Non-pigmented ciliary epithelial cell (primary cell): ENCODE measurements at regions not wholly inside any gene's neighbourhood (a gene's known extent, or its start where the extent isn't known, plus 50 kb on each side); places are given as distances from the start of the nearest gene placed in this dataset.
"Not testable (repeated sequence)": the region's sequence is repeated elsewhere in the genome, so short reads cannot be mapped to it uniquely, and the experiment has no call there.

Source experiments
- DNase-seq: peaks from one replicate; pipeline ENCODE4 v3.0.0-alpha.2; 2010; ENCODE audit warnings: low read depth

DNA sequence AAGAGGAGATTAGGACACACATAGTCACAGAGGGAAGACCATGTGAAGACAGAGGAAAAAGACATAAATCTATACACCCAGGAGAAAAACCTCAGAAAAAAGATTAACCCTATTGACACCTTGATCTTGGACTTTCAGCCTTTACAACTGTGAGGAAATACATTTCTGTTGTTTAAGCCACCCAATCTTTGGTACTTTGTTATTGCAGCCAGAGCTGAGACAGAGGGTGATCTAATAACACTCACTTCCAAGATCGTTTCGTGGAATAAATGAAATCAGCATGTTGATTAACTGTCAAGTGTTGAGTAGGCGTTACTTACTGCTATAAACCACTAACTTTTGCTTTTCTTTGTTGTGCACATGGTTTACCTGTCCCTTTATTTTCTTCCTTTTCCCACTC is 361.2 kb upstream of the RIOK2 start:
- no peak for DNase-seq

DNA sequence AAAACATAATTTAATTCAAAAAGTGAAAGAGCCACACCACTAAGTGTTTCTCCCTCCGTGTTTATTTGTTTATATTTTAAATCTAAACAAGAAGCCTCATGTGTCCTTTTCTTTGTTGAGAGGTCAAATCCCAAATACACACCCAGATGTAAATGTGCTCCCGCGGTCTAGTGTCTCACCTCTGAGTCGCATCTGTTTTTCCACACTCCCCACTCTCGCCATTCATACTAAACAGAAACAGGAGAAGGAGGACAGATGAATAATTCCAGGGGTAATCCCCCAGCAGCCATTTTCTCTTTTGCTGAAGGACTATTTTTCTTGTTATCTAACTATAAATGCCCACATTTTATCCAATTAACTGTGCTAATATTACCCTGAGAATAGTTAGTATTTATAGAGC is 361.6 kb upstream of the RIOK2 start:
- DNase-seq: no peak

DNA sequence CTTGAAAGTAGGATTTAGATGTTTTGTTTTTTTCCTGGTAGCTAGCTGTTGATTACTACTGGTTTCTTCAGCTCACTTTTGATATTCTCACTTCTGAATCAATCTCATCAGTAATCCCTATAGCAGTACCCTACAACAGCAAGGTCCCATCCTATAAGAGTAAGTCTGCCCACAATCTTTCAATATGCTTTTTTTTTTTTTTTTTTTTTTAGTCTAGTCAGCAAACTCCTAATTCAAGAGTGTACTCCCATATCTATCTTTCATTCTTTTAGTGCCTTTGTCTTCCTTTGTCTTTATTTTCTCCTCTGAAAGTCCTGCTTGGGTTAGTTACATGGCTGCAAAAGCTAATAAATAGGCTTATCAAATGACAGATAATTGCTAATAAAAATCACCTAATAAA is 362.4 kb upstream of the RIOK2 start:
- no peak for DNase-seq

DNA sequence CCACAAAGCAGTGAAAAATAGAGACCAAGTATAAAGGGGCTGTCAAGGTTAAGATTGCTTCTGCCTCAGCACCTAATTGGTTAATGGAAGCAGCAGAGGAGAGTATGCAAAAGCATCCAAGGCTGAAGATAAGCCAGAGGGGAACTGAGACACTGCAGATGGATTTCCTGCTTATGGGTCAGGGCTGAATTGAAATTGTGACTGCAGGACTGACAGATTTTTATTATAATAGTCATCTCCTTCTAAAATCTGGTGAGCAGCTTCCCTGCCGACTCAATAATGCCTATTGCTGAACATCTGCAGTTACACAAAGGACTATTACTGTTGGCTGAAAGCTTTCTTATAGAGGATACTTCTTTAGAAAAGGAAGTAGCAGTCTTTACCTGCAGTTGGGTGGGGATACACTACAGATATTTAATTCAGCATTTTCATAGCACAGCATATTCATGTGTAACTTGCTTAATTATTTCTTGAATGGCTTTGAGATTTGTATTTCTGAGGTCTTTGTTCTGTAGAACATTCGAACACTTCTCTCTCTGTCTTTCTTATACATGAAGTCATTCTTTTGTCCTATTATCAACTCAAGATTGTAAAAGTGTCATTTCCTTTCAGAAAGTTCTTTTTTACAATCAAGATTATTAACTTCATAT is 363.0 kb upstream of the RIOK2 start:
- no peak for DNase-seq

DNA sequence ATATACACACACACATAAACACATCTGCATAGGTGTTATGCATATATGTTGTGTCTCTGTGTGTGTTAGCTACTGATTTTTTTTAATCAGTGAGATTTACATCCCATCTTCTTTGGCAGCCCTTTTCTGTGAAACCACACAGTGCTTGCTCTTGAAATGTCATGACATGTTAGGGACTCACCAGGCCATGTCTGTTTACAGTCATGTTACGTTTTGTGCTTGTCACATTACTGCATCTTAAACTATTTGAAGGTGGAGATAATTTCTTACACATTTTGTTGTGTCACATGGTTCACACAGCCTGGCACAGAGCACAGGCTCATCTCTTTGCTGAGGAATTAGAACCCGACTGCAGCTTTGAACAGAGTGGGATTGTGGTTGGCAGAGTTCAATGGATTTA is 364.4 kb upstream of the RIOK2 start:
- DNase-seq: no peak

DNA sequence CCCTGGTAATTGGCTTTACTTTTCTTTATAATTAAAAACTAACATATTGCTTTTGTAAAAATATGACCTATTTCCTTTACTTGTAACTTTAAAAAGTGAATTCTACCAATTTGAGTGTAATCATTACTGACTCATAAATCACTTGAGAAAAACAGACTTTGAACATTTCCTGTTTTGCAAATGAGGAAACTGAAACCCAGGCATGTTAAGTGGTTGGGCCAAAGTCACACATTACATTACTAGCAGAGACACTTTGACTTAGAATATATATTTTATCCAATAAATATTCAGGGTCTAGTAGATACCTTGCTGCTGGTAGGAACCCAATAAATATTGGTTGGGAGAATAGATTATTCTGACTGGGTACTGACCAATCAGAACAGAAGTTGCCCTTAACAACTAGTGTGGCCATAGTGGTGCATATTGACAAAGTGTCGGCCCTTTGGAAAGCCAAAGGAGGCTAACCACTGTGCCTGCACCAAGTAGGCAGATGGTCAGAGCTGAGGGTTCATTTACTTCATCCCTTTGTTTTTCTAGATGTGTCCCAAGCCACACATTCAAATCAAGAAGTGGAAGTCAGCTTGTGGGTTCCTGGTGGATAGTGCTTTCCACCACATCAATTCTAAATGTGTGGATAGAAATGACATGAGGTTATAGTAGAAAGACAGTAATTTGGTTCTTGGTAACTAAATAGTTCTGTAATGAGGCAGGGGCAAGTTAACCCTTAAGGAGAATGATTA is 365.1 kb upstream of the RIOK2 start:
- no peak for DNase-seq

DNA sequence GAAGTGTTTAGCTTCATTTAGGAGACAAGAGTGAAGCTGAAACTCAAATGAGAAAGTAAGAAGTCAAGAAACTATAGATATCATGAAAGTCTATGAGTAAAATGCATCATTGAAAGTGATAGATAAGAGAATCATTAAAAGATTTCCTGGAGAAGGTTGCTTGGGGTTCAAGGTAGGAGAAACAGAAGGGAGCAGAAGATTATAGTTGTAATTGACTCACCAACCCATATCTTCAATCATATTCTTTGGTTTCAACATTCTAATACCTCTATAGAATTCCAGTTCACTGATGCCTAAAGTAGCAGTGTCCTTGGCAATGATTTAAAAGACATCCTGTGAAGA is 365.7 kb upstream of the RIOK2 start:
- DNase-seq: no peak

DNA sequence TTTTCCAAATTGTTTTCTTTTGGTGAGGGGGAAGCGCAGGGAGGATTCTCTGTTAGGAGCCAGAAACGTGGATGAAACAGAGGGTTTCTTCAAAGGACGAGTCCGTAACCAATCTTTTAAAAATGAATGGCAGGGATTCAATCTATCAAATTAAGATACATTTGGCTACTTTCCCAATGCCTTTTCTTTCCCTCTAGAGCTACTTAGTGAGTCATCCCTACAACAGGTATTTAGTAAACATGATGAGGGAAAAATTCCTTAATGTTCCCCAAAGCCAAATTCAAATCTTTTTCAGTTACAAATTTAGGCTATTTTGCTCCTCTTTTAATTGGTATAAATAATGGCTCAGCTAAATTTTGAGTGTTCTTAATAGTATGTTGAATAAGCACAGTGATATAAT is 366.4 kb upstream of the RIOK2 start:
- no peak for DNase-seq

DNA sequence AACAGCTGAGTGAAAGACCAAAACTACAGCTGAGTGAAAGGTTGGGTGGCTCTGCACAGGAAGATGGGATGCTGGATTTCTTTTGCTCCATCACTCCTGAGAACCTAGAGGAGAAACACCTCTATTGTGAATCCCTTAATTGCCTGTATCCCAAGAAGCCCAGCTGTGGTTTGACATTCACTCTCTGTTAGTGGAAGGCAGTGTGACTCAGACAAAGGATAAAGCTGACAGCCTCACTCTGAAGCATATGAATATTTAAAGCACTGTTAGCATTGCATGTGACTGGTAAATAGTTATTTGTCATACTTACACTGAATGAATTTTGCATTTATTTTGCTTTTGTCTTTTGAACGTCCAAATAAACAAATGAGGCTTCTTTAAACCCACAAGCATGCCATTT is 367.1 kb upstream of the RIOK2 start:
- DNase-seq: no peak

DNA sequence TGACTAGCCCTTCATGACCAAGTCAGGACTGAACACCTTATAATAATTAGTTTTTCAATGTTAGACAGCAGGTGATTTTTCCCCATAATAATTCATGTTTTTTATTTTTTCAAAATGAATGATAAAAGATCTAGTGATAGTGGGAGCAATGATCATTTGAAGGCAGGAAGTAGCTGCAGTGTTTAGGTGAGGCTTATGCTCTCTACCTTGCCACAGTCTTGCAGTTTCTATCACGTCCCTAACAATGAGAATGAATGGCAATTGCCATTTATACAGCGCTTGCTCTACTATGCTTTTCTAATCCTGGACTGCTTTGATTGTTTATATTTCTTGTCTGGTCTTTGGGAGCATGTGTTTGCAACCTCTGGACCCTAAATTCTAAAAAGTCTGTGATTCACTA is 367.8 kb upstream of the RIOK2 start:
- DNase-seq: no peak

DNA sequence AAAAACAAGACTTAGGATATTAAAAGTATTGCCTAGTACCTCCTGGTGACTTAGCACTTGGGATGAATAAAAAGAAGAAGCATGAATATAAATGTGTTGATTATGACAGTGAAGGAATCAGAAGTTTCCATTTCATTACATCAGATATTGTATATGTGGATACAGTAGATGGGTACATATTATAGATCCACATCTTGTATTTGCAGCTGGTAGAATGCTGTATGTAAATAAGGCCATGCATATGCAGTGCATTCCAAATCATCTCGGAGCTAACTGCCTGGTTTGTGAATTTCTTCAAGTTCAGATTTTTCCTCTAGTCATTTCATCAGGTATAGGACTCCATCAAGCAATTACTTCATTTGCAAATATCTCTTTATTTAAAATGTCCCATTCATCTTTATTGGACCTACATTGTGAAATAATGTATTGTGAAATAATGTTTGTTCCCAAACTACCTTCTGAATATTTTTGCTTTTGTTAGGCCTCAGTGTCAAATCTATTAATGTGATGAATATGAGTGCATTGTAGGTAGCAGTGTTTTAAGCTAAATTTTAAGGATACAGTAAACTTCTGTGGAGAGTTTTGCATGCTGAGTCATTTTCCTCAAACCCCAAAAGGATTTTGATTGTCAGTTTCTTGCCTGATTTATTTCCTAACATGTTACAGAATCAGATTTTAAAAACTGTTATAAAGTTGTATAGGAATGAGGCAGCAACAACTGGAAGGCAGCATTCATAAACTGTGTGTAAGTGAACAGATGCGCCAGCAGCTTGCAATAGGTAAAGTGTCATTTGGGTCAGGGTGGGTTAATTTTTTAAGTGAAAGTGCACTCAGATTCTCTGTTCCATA is 370.8 kb upstream of the RIOK2 start:
- no peak for DNase-seq

DNA sequence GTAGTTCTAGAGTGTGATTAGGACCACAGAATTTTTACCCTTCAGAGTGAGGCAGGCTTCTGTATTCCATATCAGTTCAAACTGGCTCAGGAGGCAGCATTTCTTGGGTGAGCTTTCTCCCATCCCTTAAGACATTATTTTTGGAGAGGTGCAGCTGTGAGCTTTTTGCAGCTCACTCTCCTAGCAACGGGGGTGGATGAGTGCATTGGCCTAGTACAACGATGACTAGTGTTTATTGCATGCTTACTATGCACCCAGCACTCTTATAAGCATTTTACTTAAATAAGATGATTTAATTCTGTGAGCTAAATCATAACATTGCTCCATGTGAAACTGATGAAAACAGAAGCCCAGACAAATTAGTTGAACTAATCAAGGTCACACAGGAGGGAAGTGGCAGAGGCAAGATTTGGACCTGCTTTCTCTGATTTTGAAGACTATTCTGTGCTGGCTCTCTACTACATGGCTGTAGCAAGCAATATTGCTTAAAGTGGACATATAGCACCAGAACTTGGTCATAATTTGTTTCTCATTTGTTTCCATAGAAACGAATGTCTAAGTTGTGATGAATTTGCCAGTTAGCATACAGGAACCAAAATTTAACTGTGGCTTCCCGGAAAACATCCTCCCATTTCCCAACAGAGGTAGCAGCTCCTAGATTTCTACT is 372.1 kb upstream of the RIOK2 start:
- peak; percentile 55 for DNase-seq

DNA sequence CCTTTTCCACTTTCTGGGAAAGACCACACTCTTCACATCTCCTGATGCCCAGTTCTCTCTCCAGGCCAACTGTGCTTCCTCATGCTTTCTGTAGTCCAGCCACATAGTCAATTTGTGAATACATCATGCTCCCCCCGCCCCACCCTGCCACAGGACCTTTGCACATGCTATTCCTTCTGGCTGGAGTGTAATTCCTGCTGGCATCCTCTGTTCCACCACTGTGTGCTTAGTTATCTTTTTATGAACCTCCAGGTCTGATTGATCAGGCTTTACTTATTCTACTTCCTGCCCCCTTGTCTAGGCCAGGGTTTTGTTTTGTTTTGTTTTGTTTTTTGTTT is 372.6 kb upstream of the RIOK2 start:
- DNase-seq: no peak

DNA sequence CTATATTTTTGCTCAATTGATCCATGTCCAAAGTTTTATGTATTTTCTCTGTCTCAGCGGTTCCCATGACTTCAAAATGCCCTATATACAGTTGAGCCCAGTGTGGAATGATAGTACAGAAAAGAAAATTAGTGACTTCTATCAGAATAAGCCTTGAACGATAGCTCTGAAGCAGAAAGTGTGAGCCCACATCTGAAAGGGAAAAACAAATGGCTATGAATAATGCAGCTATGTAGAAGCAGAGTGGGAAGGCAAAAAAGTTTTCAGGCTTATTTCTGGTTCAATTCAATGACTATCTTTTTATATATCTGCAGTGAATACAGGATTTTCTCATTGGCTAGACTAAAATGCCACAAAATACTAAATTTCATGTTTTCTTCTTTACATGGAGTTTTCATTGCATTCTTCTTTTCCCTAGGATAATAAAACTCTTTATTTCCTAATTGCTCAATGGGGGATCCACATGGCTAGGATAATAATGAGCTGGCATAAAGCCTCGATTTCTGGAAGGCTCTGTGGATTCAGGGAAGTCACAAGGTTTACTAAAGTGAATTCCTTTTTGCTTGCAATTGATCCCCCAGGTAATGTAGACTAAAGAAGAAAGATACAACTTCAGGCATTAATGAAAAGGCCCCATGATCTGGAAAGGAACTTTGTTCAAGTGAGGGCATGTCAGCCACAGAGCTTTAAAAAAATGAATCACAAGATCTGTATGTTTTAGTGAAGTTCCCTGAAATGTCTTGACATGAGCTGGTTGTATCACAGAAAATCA is 377.0 kb upstream of the RIOK2 start:
- no peak for DNase-seq

DNA sequence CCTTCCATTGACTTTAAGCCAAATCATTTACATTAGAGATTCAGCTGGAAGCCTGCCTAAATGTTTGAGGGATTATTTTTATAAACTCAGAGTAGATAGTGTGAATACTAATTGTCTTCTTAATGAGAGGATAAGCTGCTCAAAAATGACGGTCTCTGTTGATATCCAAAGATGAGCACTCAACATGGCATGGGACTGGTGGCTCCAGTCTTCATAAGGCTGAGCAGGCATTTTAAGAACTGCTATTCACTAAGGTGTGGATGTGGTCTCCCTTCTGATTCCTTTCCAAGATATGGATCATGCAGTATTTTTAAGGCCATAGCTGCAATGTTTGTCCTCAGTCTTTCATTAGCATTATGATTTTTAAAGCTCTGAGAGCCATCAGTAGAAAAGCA is 377.5 kb upstream of the RIOK2 start:
- no peak for DNase-seq

DNA sequence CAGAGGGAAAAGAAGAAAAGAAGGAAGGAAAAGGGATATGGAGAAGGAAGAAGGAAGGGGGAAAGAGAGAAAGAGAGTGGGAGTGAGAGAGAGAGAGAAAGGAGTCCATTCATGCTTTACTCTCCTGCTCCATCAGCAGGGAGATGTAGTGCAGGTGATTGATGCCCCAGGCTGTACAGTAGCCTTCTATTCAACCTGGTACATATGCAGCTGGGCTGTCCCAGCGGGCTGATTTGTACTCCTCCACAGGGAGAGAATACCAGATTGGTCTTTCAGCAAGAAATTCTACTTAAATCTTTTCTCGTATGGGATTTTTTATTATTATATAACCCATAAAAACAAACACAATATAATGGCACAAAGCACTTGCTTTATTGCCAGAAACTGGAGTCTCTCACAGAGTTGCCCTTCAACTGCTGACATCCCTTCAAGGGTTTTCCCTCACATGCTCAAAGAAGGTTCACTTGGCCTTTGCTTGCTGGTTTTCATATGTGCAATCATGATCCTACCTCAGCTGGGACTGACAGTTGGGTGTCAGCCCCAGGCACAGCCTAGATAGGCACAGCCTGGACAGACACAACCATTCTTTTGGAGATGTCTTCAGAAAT is 380.1 kb upstream of the RIOK2 start:
- no peak for DNase-seq

DNA sequence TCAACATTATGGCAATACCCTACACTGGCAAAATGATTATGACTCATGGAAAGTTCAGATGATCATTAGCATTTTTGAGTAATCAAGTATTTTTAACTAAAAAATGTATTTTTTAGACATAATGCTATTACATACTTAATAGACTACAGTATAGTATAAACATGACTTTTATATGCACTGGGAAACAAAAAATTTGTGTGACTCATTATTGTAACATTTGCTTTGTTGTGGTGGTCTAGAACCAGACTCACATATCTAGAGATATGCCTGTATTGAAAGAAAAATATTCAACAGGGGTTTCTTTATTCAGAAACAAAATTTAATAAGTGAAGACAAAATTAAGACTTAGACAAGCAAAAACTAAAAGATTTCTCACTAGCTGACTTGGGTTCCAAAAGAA is 385.3 kb upstream of the RIOK2 start:
- no peak for DNase-seq

DNA sequence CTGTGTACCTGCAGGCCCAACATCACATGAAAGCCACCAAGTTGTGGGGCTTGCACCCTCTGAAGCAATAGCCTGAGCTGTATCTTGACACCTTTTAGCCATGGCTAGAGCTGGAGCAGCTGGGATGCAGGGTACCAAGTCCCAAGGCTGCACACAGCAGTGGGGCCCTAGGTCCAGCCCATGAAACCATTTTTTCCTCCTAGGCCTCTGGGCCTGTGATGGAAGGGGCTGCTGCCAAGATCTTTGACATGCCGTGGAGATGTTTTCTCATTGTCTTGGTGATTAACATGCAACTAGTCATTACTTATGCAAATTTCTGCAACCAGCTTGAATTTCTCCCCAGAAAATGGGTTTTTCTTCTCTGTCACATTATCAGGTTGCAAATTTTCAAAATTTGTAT is 387.2 kb upstream of the RIOK2 start:
- DNase-seq: no peak

DNA sequence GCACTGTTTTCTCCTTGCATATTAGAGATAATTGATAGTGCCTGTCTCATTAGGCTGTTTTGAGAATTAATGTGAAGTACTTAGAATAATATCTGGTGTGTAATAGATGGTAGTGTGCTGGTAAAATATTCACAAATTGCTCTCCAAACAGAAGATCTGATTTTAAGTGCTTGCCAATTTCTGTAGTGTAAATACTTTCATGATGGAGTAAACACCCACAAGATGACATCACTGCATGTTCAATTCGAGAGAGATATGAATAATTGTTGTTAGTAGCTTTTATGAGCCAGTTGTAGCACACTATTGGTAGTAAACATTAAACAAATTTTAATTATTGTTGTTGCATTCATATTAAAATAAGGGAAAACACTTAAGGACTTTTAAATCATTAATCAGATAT is 392.3 kb upstream of the RIOK2 start:
- no peak for DNase-seq

DNA sequence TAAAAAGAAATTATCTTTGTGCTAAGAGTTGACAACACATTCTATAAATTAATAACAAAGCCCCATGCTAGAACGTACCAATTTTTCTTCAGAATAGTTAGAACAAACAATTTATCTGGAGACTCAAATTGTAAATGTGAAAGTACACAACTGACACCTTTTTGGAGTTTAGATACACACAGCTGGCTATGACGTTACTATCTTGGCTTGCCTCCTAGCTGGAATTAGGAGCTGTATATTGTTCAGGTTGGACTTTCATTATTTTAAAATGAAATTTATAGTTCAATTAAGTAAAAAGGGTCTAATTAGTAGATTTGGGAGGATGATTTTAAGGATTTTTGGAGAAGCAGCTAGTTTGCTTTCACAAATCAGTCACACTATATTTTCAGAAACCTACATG is 393.9 kb upstream of the RIOK2 start:
- DNase-seq: no peak

DNA sequence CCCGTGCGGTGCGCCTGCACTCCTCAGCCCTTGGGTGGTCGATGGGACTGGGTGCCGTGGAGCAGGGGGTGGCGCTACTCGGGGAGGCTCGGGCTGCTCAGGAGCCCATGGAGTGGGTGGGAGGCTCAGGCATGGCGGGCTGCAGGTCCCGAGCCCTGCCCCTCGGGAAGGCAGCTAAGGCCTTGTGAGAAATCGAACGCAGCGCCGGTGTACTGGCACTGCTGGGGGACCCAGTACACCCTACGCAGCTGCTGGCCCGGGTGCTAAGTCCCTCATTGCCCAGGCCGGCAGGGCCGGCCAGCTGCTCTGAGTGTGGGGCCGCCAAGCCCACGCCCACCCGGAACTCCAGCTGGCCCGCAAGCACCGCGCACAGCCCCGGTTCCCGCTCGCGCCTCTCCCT is 396.9 kb upstream of the RIOK2 start:
- DNase-seq: not testable (repeated sequence)

DNA sequence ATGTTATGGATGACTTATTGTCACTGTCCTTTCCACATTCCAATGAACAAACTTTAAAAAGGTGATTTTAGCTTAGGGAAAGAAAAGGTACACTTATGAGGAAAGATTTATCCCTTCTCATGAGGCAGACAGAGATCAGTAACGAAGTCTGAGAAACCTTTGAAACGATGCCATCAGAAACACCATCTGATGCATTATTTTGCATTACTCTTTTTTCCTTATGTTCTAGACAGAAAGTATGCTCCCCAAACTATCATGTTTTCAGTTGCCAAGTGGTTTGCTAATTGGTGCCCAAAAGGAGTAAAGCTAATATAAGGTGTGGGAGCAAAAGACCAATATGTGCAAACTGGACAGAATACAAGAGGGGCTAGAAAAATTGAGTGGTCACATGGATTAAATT is 397.7 kb upstream of the RIOK2 start:
- no peak for DNase-seq
